GM23248 (cell line): ENCODE measurements at regions not wholly inside any gene's neighbourhood (a gene's known extent, or its start where the extent isn't known, plus 50 kb on each side); places are given as distances from the start of the nearest gene placed in this dataset.

Experiments
- EZH2 ChIP-seq: fragments of 200-600 bp; sonication (generic); IDR thresholded peaks from 2 replicates; pipeline ENCODE4 v1.6.1; 2018; ENCODE audit warnings: antibody characterized with exemption, mild to moderate bottlenecking; ENCODE audit not compliant: insufficient read depth, poor library complexity, severe bottlenecking
- EZH2phosphoT487 ChIP-seq: fragments of 200-600 bp; sonication (generic); IDR thresholded peaks from 2 replicates; pipeline ENCODE4 v1.6.1; 2018; ENCODE audit warnings: antibody characterized with exemption, moderate library complexity, mild to moderate bottlenecking, low read depth; ENCODE audit not compliant: insufficient read depth

DNA sequence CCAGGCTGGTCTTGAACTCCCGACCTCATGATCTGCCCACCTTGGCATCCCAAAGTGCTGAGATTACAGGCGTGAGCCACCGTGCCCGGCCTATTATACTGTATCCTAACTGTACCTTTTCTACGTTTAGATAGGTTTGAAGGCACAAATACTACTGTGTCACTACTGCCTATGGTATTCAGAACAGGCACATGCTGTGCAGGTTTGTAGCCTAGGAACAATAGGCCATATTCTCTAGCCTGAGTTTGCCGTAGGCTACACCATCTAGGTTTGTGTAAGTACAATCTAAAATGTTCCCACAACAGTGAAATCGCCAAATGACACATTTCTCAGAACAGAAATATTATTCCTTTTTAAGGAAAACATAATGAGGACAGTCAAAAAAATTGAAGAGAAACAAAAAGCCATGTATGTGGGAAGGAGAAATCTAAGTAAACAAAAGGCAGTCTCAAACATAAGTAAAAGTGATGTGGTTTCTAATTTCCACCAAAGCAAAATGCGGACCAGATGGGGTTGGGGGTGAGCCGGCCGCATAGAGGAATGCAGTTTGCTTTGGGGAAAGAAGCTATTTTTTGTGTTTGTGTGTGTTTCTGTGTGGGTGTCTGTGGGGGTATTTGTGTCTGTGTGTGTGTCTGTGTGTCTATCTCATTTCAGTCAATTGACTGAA is 192.6 kb upstream of the SALL4 start:
- no peak for TF ChIP-seq EZH2
- no peak for TF ChIP-seq EZH2phosphoT487
